ENCODE measurements at regions not wholly inside any gene's neighbourhood (a gene's known extent, or its start where the extent isn't known, plus 50 kb on each side); places are given as distances from the start of the nearest gene placed in this dataset.
"Not testable (repeated sequence)": the region's sequence is repeated elsewhere in the genome, so short reads cannot be mapped to it uniquely, and the experiment has no call there.

GRCh38 chr1:199945591-199945990 lies 81.9 kb upstream of the NR5A2 start:
- TF ChIP-seq CTCF (IDR thresholded peaks at IDR 0.05; ENCODE audit: low read depth, low read length): no peak
- H3K4me3 ChIP-seq (ENCODE audit: low read depth, low read length): no peak overlapping the region

- no peak for TF ChIP-seq CTCF (IDR thresholded peaks at IDR 0.05; ENCODE audit: low read depth, low read length)
- H3K4me3 ChIP-seq (ENCODE audit: low read depth, low read length): no peak overlapping the region
Observed at GRCh38 chr1:199946305-199947155, 81.0 kb upstream of the NR5A2 start.

GRCh38 chr1:199948587-199949280 lies 78.8 kb upstream of the NR5A2 start:
- TF ChIP-seq CTCF (IDR thresholded peaks at IDR 0.05; ENCODE audit: low read depth, low read length): no peak
- H3K4me3 ChIP-seq (ENCODE audit: low read depth, low read length): no peak overlapping the region

- H3K4me3 ChIP-seq (ENCODE audit: low read depth, low read length): not testable (repeated sequence)
Observed at GRCh38 chr1:199951005-199951404, 76.5 kb upstream of the NR5A2 start.

- H3K4me3 ChIP-seq (ENCODE audit: low read depth, low read length): no peak overlapping the region
- no peak for TF ChIP-seq CTCF (IDR thresholded peaks at IDR 0.05; ENCODE audit: low read depth, low read length)
Observed at GRCh38 chr1:199953651-199954050, 73.9 kb upstream of the NR5A2 start.

- TF ChIP-seq CTCF (IDR thresholded peaks at IDR 0.05; ENCODE audit: low read depth, low read length): no peak; the same call in 1 of the 2 replicates
- H3K4me3 ChIP-seq (ENCODE audit: low read depth, low read length): no peak overlapping the region
Observed at GRCh38 chr1:199954699-199955098, 72.8 kb upstream of the NR5A2 start.

GRCh38 chr1:199955235-199955634 lies 72.3 kb upstream of the NR5A2 start:
- no peak overlapping the region for H3K4me3 ChIP-seq (ENCODE audit: low read depth, low read length)
- no peak for TF ChIP-seq CTCF (IDR thresholded peaks at IDR 0.05; ENCODE audit: low read depth, low read length)
